Caco-2 (cell line): ENCODE measurements at regions not wholly inside any gene's neighbourhood (a gene's known extent, or its start where the extent isn't known, plus 50 kb on each side); places are given as distances from the start of the nearest gene placed in this dataset.

Source experiments
- BruUV-seq: library from RNA; stranded (reverse); fragments of 400-500 nt; replicated peaks from 2 replicates; lab custom pipeline; 2021; lab: Mats Ljungman, UMichigan
- CTCF ChIA-PET: fragments of 300-600 bp; sonication (Branson Sonifier 250); formaldehyde crosslinking; loops from one replicate; lab custom pipeline; 2022; ENCODE audit warnings: antibody characterized with exemption; lab: Charles Lee
- POLR2A ChIA-PET: fragments of 300-600 bp; sonication (Branson Sonifier 250); formaldehyde crosslinking; loops from one replicate; lab custom pipeline; 2022; ENCODE audit warnings: antibody characterized with exemption; lab: Charles Lee
- DNase-seq, 2 experiments: peaks; one replicate each; pipeline versions ENCODE4 v3.0.0 to v3.0.0-alpha.2; 2020 to 2022
- H3K27me3 ChIP-seq: replicated peaks from 2 replicates; pipeline ENCODE4 v1.6.0; 2011; ENCODE audit warnings: low read length; ENCODE audit not compliant: control insufficient read depth, insufficient read depth
- H3K36me3 ChIP-seq: 2 replicates; pipeline ENCODE4 v1.5.1; 2011; ENCODE audit warnings: low read length; ENCODE audit not compliant: control insufficient read depth, insufficient read depth
- H3K4me1 ChIP-seq: fragments of 250-450 bp; sonication (Bioruptor Pico); 2 replicates; pipeline ENCODE4 v1.5.1; 2020; ENCODE audit warnings: mild to moderate bottlenecking
- H3K4me3 ChIP-seq: 2 replicates; pipeline ENCODE4 v1.5.1; 2011; ENCODE audit warnings: low read depth, mild to moderate bottlenecking, control low read depth, low read length
- H3K9me3 ChIP-seq: fragments of 250-450 bp; sonication (Bioruptor Pico); 2 replicates; pipeline ENCODE4 v1.5.1; 2020; ENCODE audit warnings: mild to moderate bottlenecking, moderate library complexity
- H3K27ac Mint-ChIP-seq: one replicate; pipeline ENCODE4 v1.8.0; 2022; ENCODE audit warnings: mixed read lengths; ENCODE audit not compliant: unreplicated experiment
- H3K27me3 Mint-ChIP-seq: one replicate; pipeline ENCODE4 v1.8.0; 2022; ENCODE audit warnings: mixed read lengths; ENCODE audit not compliant: insufficient read depth, unreplicated experiment
- H3K36me3 Mint-ChIP-seq: one replicate; pipeline ENCODE4 v1.8.0; 2022; ENCODE audit warnings: mild to moderate bottlenecking, mixed read lengths; ENCODE audit not compliant: insufficient read depth, unreplicated experiment
- H3K4me1 Mint-ChIP-seq: one replicate; pipeline ENCODE4 v1.8.0; 2022; ENCODE audit warnings: low read depth, mixed read lengths; ENCODE audit not compliant: unreplicated experiment
- H3K4me3 Mint-ChIP-seq: one replicate; pipeline ENCODE4 v1.8.0; 2022; ENCODE audit warnings: mild to moderate bottlenecking, moderate library complexity, mixed read lengths; ENCODE audit not compliant: unreplicated experiment
- H3K9me3 Mint-ChIP-seq: one replicate; pipeline ENCODE4 v1.8.0; 2022; ENCODE audit warnings: mixed read lengths; ENCODE audit not compliant: unreplicated experiment
- CTCF ChIP-seq, 2 experiments: fragments of 200-600 bp in 1 of 2; IDR thresholded peaks; 1 replicate in 1 of 2; 2 replicates in 1 of 2; pipeline versions ENCODE4 v1.5.1 to v1.8.0; 2011 to 2022; ENCODE audit warnings: antibody characterized with exemption in 1 of 2, control low read depth in 1 of 2, inconsistent platforms in 1 of 2, low read depth in 1 of 2, low read length in 1 of 2, mild to moderate bottlenecking in 1 of 2, moderate library complexity in 1 of 2; ENCODE audit not compliant: insufficient read depth in 1 of 2, severe bottlenecking in 1 of 2, unreplicated experiment in 1 of 2
- intact Hi-C: fragments of 100-400 bp; cut with micrococcal nuclease; formaldehyde crosslinking; loops from one replicate; pipeline ENCODE4 v1.10.0; 2022; ENCODE audit not compliant: unreplicated experiment

- no peaks in the 10 kb centered on the region for H3K4me1 ChIP-seq
- peaks cover 12% of the 10 kb centered on the region for H3K9me3 Mint-ChIP-seq
- H3K27me3 Mint-ChIP-seq, result no peaks in the 10 kb centered on the region
- BruUV-seq, result no TSS peak
- H3K27ac Mint-ChIP-seq, result no peak overlapping the region
- no peak for TF ChIP-seq CTCF (IDR thresholded peaks at IDR 0.05; ENCODE audit: insufficient read depth in 1 of 2, low read depth in 1 of 2, low read length in 1 of 2, severe bottlenecking in 1 of 2, unreplicated experiment in 1 of 2)
- H3K36me3 Mint-ChIP-seq, result no peaks in the 10 kb centered on the region
- no peaks in the 10 kb centered on the region for H3K4me1 Mint-ChIP-seq
- no peaks in the 10 kb centered on the region for H3K27me3 ChIP-seq
- H3K4me3 Mint-ChIP-seq, result no peak overlapping the region
- intact Hi-C loops, result no loop called here
- no peak overlapping the region for H3K4me3 ChIP-seq
- CTCF ChIA-PET, result no interaction called here
- POLR2A ChIA-PET, result no interaction called here
- no peak for DNase-seq
- H3K36me3 ChIP-seq, result no peaks in the 10 kb centered on the region
- no peaks in the 10 kb centered on the region for H3K9me3 ChIP-seq
These were observed 338.4 kb upstream of the KLF3 start for GRCh38 chr4:38325629-38325913.

- no peak for TF ChIP-seq CTCF (IDR thresholded peaks at IDR 0.05; ENCODE audit: insufficient read depth in 1 of 2, low read depth in 1 of 2, low read length in 1 of 2, severe bottlenecking in 1 of 2, unreplicated experiment in 1 of 2)
- no peaks in the 10 kb centered on the region for H3K4me1 ChIP-seq
- no peaks in the 10 kb centered on the region for H3K9me3 ChIP-seq
- Mint-ChIP-seq H3K27me3 (no peaks in the 10 kb centered on the region), H3K36me3 (no peaks in the 10 kb centered on the region), H3K27ac (no peak overlapping the region), H3K4me1 (no peaks in the 10 kb centered on the region), H3K9me3 (peaks cover 12% of the 10 kb centered on the region), H3K4me3 (no peak overlapping the region)
- ChIA-PET CTCF (no interaction called here), POLR2A (no interaction called here)
- no peaks in the 10 kb centered on the region for H3K27me3 ChIP-seq
- no TSS peak for BruUV-seq
- intact Hi-C loops, result no loop called here
- H3K4me3 ChIP-seq, result no peak overlapping the region
- DNase-seq, result no peak
- H3K36me3 ChIP-seq, result no peaks in the 10 kb centered on the region
These were observed 337.5 kb upstream of the KLF3 start for GRCh38 chr4:38326499-38326898.

GRCh38 chr4:38327174-38327573 is 336.8 kb upstream of the KLF3 start:
- Mint-ChIP-seq H3K9me3 (peaks cover 5% of the 10 kb centered on the region), H3K4me3 (no peak overlapping the region), H3K27me3 (no peaks in the 10 kb centered on the region), H3K27ac (no peak overlapping the region), H3K36me3 (no peaks in the 10 kb centered on the region), H3K4me1 (no peaks in the 10 kb centered on the region)
- H3K36me3 ChIP-seq, result no peaks in the 10 kb centered on the region
- ChIA-PET POLR2A (no interaction called here), CTCF (no interaction called here)
- H3K9me3 ChIP-seq, result no peaks in the 10 kb centered on the region
- intact Hi-C loops, result no loop called here
- H3K4me3 ChIP-seq, result no peak overlapping the region
- H3K27me3 ChIP-seq, result no peaks in the 10 kb centered on the region
- no peak for DNase-seq
- no peak for TF ChIP-seq CTCF (IDR thresholded peaks at IDR 0.05; ENCODE audit: insufficient read depth in 1 of 2, low read depth in 1 of 2, low read length in 1 of 2, severe bottlenecking in 1 of 2, unreplicated experiment in 1 of 2)
- BruUV-seq, result no TSS peak
- H3K4me1 ChIP-seq, result no peaks in the 10 kb centered on the region
